ENCODE measurements at regions not wholly inside any gene's neighbourhood (a gene's known extent, or its start where the extent isn't known, plus 50 kb on each side); places are given as distances from the start of the nearest gene placed in this dataset.

DNA sequence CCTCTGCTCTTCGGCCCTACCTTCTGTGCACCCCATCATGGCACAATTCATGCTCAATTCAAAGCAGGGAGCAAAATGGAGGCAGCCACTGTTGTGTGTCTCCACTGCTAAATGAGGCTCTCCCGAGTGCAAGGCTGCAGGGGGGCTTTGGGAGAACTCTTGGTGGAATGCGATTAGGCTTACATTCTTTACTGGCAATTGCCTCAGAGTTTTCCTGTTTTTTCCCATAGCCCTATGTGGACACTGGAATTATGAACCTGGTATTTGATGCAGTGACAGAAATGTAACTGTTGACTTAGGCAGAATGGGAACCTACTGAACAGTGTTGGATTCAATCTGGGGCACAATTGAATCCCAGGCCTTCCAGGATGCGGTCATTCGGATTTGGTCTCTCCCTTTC, 187.9 kb upstream of the GMDS start:
- TF ChIP-seq GATA2 (IDR thresholded peaks at IDR 0.05; ENCODE audit: low read depth, low read length) (no peak), GATA3 (IDR thresholded peaks at IDR 0.05; ENCODE audit: low read depth, low read length) (no peak)
